ENCODE measurements at regions not wholly inside any gene's neighbourhood (a gene's known extent, or its start where the extent isn't known, plus 50 kb on each side); places are given as distances from the start of the nearest gene placed in this dataset.
"Not testable (repeated sequence)": the region's sequence is repeated elsewhere in the genome, so short reads cannot be mapped to it uniquely, and the experiment has no call there.

- H3K4me1 ChIP-seq: peaks cover 0 to under 1% (median 0%) of the 10 kb centered on the region in 3 donors
- no peaks in the 10 kb centered on the region for H3K27me3 ChIP-seq
- WGBS, 2 donors: 75 to 86% methylated on average over 2 of the region's 2 CpGs
- DNase-seq: no peak
- H3K4me3 ChIP-seq: no peak overlapping the region
- H3K9me3 ChIP-seq: peaks cover 0 to 4% (median 0%) of the 10 kb centered on the region in 3 donors
- no peaks in the 10 kb centered on the region for H3K36me3 ChIP-seq
- no peak for TF ChIP-seq CTCF (IDR thresholded peaks at IDR 0.05)
- TF ChIP-seq POLR2A (IDR thresholded peaks at IDR 0.05): no peak
- no peak overlapping the region for H3K27ac ChIP-seq
- intact Hi-C loops (cut with DNase I): no loop called here
These were observed 236.1 kb downstream of the AEBP2 start for GRCh38 chr12:19675361-19675760.

- H3K27ac ChIP-seq; DNase-seq; intact Hi-C loops (cut with DNase I); H3K4me3 ChIP-seq; H3K4me1 ChIP-seq; H3K9me3 ChIP-seq; H3K27me3 ChIP-seq; H3K36me3 ChIP-seq: not testable (repeated sequence)
- 68 to 69% methylated on average over 3 of the region's 3 CpGs for WGBS, 2 donors
These were observed 239.2 kb downstream of the AEBP2 start for GRCh38 chr12:19678501-19678900.

- TF ChIP-seq POLR2A (IDR thresholded peaks at IDR 0.05) (no peak), CTCF (IDR thresholded peaks at IDR 0.05) (no peak)
- no peak overlapping the region for H3K4me3 ChIP-seq
- no peak for DNase-seq
- H3K9me3 ChIP-seq: peaks cover 0 to 4% (median 0%) of the 10 kb centered on the region in 3 donors
- WGBS, 2 donors: 100% methylated on average over 1 of the region's 3 CpGs
- H3K27me3 ChIP-seq: no peaks in the 10 kb centered on the region
- H3K27ac ChIP-seq: no peak overlapping the region
- H3K4me1 ChIP-seq: peaks cover 0 to 9% (median 0%) of the 10 kb centered on the region in 3 donors
- intact Hi-C loops (cut with DNase I): no loop called here
- no peaks in the 10 kb centered on the region for H3K36me3 ChIP-seq
These were observed 241.7 kb downstream of the AEBP2 start for GRCh38 chr12:19681007-19681406.

- TF ChIP-seq CTCF (IDR thresholded peaks at IDR 0.05) (no peak), POLR2A (IDR thresholded peaks at IDR 0.05) (no peak)
- H3K36me3 ChIP-seq: no peaks in the 10 kb centered on the region
- H3K27ac ChIP-seq: peak overlapping the region in 2 of 4 donors; percentile 16 to 38
- 75 to 78% methylated on average over 7 of the region's 7 CpGs for WGBS, 2 donors
- H3K4me1 ChIP-seq: peaks cover 0 to 9% (median 0%) of the 10 kb centered on the region in 3 donors
- DNase-seq: no peak
- H3K9me3 ChIP-seq: peaks cover 0 to 4% (median 0%) of the 10 kb centered on the region in 3 donors
- no peak overlapping the region for H3K4me3 ChIP-seq
- H3K27me3 ChIP-seq: no peaks in the 10 kb centered on the region
- intact Hi-C loops (cut with DNase I): no loop called here
These were observed 244.1 kb downstream of the AEBP2 start for GRCh38 chr12:19683178-19683927.

- Histone ChIP-seq H3K27ac (no peak overlapping the region), H3K36me3 (no peaks in the 10 kb centered on the region), H3K27me3 (no peaks in the 10 kb centered on the region), H3K4me1 (peaks cover 0 to 26% (median 12%) of the 10 kb centered on the region in 3 donors), H3K9me3 (no peaks in the 10 kb centered on the region), H3K4me3 (no peak overlapping the region)
- intact Hi-C loops (cut with DNase I): no loop called here
- DNase-seq: no peak
- TF ChIP-seq POLR2A (IDR thresholded peaks at IDR 0.05) (no peak), CTCF (IDR thresholded peaks at IDR 0.05) (no peak)
- 73 to 79% methylated on average over 1 of the region's 1 CpG for WGBS, 2 donors
These were observed 248.1 kb downstream of the AEBP2 start for GRCh38 chr12:19687371-19687770.
